Loucy (cell line): ENCODE measurements at regions not wholly inside any gene's neighbourhood (a gene's known extent, or its start where the extent isn't known, plus 50 kb on each side); places are given as distances from the start of the nearest gene placed in this dataset.

ENCODE experiments used
- EZH2phosphoT487 ChIP-seq: fragments of 200-600 bp; IDR thresholded peaks from 2 replicates; pipeline ENCODE4 v1.6.1; 2018; ENCODE audit warnings: antibody characterized with exemption, mild to moderate bottlenecking, moderate library complexity, borderline replicate concordance
- TF ChIP-seq, protein P1 (sequence below): fragments of 200-600 bp; sonication (generic); conservative IDR thresholded peaks from 2 replicates; pipeline ENCODE4 v1.5.1; 2014; ENCODE audit warnings: mild to moderate bottlenecking, antibody characterized with exemption, low read length

DNA sequence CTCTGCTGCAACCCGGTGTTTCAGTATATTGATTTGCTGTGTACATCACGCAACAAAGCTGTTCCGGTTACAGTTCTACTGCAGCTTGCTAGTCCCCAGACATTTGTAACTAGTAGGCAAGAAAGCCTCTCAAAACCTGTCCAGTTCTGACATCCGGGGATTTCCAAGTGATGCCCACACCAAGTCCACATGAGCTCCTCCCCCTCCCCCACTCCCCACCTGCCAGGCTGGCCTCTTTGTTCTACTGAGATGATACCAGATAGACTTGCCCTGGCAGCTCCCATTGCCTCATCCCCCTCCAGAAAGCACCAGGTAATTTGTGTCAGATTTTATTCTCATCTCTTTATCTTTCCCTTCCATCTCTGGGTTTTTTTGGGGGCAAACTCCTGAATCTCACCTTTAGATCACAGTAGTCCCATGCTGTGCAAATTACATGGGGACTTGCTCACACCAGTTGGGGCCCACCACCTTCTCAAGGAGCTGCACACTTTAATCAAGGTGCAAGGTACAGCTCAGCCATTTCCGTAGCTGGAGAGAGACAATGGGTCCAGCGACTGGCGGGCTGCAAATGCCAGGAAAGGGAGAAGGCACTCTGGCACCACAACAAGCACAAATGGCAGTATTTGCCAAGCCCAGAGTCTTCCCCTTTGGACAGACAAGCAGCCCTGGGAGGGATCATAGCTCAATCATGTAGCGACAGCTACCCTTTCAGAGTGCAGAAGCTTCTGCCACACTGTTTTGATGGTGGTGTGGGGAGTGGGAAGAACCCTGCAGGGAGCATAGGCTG lies 183.1 kb downstream of the CYLD start:
- TF ChIP-seq, protein P1, sequence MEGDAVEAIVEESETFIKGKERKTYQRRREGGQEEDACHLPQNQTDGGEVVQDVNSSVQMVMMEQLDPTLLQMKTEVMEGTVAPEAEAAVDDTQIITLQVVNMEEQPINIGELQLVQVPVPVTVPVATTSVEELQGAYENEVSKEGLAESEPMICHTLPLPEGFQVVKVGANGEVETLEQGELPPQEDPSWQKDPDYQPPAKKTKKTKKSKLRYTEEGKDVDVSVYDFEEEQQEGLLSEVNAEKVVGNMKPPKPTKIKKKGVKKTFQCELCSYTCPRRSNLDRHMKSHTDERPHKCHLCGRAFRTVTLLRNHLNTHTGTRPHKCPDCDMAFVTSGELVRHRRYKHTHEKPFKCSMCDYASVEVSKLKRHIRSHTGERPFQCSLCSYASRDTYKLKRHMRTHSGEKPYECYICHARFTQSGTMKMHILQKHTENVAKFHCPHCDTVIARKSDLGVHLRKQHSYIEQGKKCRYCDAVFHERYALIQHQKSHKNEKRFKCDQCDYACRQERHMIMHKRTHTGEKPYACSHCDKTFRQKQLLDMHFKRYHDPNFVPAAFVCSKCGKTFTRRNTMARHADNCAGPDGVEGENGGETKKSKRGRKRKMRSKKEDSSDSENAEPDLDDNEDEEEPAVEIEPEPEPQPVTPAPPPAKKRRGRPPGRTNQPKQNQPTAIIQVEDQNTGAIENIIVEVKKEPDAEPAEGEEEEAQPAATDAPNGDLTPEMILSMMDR: no peak
- no peak for TF ChIP-seq EZH2phosphoT487
